K562 (cell line): ENCODE measurements at regions not wholly inside any gene's neighbourhood (a gene's known extent, or its start where the extent isn't known, plus 50 kb on each side); places are given as distances from the start of the nearest gene placed in this dataset.

Experiments
- ATAC-seq: fragments of 200-7000 bp; cut with Tn5 transposase; 3 replicates; pipeline ENCODE4 v1.9.1; 2020; ENCODE audit warnings: moderate library complexity
- BruUV-seq: library from RNA; stranded (reverse); fragments of 400-500 nt; replicated peaks from 2 replicates; lab custom pipeline; 2021; lab: Mats Ljungman, UMichigan
- CTCF ChIA-PET: fragments of 300-600 bp; formaldehyde crosslinking; extraction: SDS; loops from one replicate; lab custom pipeline; 2021; ENCODE audit warnings: low intra/inter-chr PET ratio; lab: Yijun Ruan, JAX
- POLR2A ChIA-PET: fragments of 300-600, 350-650 bp; sonication (Branson Sonifier 250); formaldehyde crosslinking; extraction: SDS; loops from one replicate; lab custom pipeline; 2021; ENCODE audit warnings: antibody characterized with exemption, inconsistent platforms; lab: Yijun Ruan, JAX
- DNase-seq, 4 experiments: peaks; one replicate each; pipeline versions ENCODE4 v3.0.0 to v3.0.0-alpha.2; 2011 to 2018; ENCODE audit warnings: low spot score in 3 of 4, mixed read lengths in 3 of 4; ENCODE audit errors: extremely low read depth in 1 of 4
- FAIRE-seq: peaks from 2 replicates; lab custom pipeline; 2011; peaks lifted over from hg19 to GRCh38; lab: Jason Lieb, UNC
- H2AFZ ChIP-seq: 2 replicates; pipeline ENCODE4 v1.6.0; 2011; ENCODE audit warnings: low read depth, low read length, control low read depth, inconsistent platforms
- H3K27ac ChIP-seq: fragments of 200-600 bp; 3 replicates; pipeline ENCODE4 v1.8.0; 2011; ENCODE audit warnings: low read depth, mild to moderate bottlenecking, control low read depth, inconsistent platforms, low read length, moderate library complexity, mixed read lengths; ENCODE audit errors: extremely low read depth
- H3K27me3 ChIP-seq, 2 experiments: fragments of 300-600 bp in 1 of 2; 2 replicates in 1 of 2; 3 replicates in 1 of 2; pipeline versions ENCODE4 v1.6.0 to v1.8.0; 2011; ENCODE audit warnings: inconsistent platforms in 2 of 2, low read length in 2 of 2, mild to moderate bottlenecking in 1 of 2, mixed read lengths in 1 of 2, moderate library complexity in 1 of 2; ENCODE audit not compliant: control insufficient read depth in 2 of 2, insufficient read depth in 2 of 2
- H3K36me3 ChIP-seq: fragments of 300-600 bp; 3 replicates; pipeline ENCODE4 v1.8.0; 2011; ENCODE audit warnings: mild to moderate bottlenecking, low read length, inconsistent platforms; ENCODE audit not compliant: control insufficient read depth, insufficient read depth
- H3K4me1 ChIP-seq, 2 experiments: fragments of 200-600 bp in 1 of 2; replicated peaks in 1 of 2; 2 replicates in 1 of 2; 3 replicates in 1 of 2; pipeline versions ENCODE4 v1.5.1 to v1.8.0; 2011; ENCODE audit warnings: inconsistent platforms in 2 of 2, low read length in 2 of 2, mild to moderate bottlenecking in 1 of 2, mixed read lengths in 1 of 2, moderate library complexity in 1 of 2; ENCODE audit not compliant: control insufficient read depth in 2 of 2, insufficient read depth in 2 of 2
- H3K4me2 ChIP-seq: 2 replicates; pipeline ENCODE4 v1.6.1; 2011; ENCODE audit warnings: low read length, control low read depth, inconsistent platforms, mixed read lengths; ENCODE audit not compliant: insufficient read depth
- H3K4me3 ChIP-seq: fragments of 200-600 bp; sonication (generic), shearing (Covaris generic); 2 replicates; pipeline ENCODE4 v1.5.1; 2016; ENCODE audit warnings: control low read depth, inconsistent platforms
- H3K79me2 ChIP-seq: fragments of 200-600 bp; 3 replicates; pipeline ENCODE4 v1.8.0; 2011; ENCODE audit warnings: low read length, inconsistent platforms; ENCODE audit not compliant: control insufficient read depth, insufficient read depth
- H3K9ac ChIP-seq, 2 experiments: 2 replicates each; pipeline versions ENCODE4 v1.6.0 to v1.6.1; 2011; ENCODE audit warnings: low read depth in 2 of 2, low read length in 2 of 2, control low read depth in 1 of 2, inconsistent platforms in 1 of 2, mild to moderate bottlenecking in 1 of 2, mixed read lengths in 1 of 2; ENCODE audit not compliant: insufficient read depth in 1 of 2
- H3K9me1 ChIP-seq: one replicate; pipeline ENCODE4 v1.6.0; 2011; ENCODE audit warnings: inconsistent platforms, mild to moderate bottlenecking, low read length, moderate library complexity; ENCODE audit not compliant: control insufficient read depth, insufficient read depth
- H3K9me3 ChIP-seq: replicated peaks from 2 replicates; pipeline ENCODE4 v1.5.1; 2011; ENCODE audit warnings: low read depth, low read length, inconsistent platforms; ENCODE audit not compliant: control insufficient read depth, insufficient read depth
- H4K20me1 ChIP-seq: replicated peaks from 2 replicates; pipeline ENCODE4 v1.6.1; 2011; ENCODE audit warnings: low read length, inconsistent platforms, mixed read lengths; ENCODE audit not compliant: control insufficient read depth, insufficient read depth
- IRF9 ChIP-seq: fragments of 450-650 bp; IDR thresholded peaks from 2 replicates; pipeline ENCODE4 v1.6.1; 2016; ENCODE audit warnings: missing biosample characterization, missing genetic modification characterization
- MCM2 ChIP-seq: fragments of 450-650 bp; IDR thresholded peaks from 2 replicates; pipeline ENCODE4 v1.6.1; 2017; ENCODE audit warnings: low read depth, mild to moderate bottlenecking
- MLX ChIP-seq, 2 experiments: fragments of 450-650 bp in 1 of 2; sonication (generic) in 1 of 2; formaldehyde crosslinking; conservative IDR thresholded peaks; 2 replicates each; pipeline versions ENCODE4 v1.4.0 to v1.8.1; 2020 to 2022; ENCODE audit warnings: mild to moderate bottlenecking in 1 of 2, missing genetic modification reagents in 1 of 2
- NEUROD1 ChIP-seq: fragments of 150-350 bp; IDR thresholded peaks from 2 replicates; pipeline ENCODE4 v1.6.1; 2014; ENCODE audit warnings: borderline replicate concordance, low read length, low read depth; ENCODE audit not compliant: partially characterized antibody
- POLR3G ChIP-seq: IDR thresholded peaks from 2 replicates; pipeline ENCODE4 v1.6.1; 2011; ENCODE audit not compliant: insufficient read length, insufficient replicate concordance; ENCODE audit errors: extremely low read depth
- PYGO2 ChIP-seq: fragments of 450-650 bp; IDR thresholded peaks from 2 replicates; pipeline ENCODE4 v1.6.1; 2016; ENCODE audit warnings: mild to moderate bottlenecking, missing genetic modification characterization, moderate library complexity, missing compliant biosample characterization
- SMARCA5 ChIP-seq: fragments of 450-650 bp; IDR thresholded peaks from 2 replicates; pipeline ENCODE4 v1.6.1; 2016
- TBP ChIP-seq: optimal IDR thresholded peaks from 2 replicates; pipeline ENCODE3; 2011; ENCODE audit warnings: low read depth, low read length, improper control_type of control experiment
- ZC3H8 ChIP-seq: fragments of 450-650 bp; IDR thresholded peaks from 2 replicates; pipeline ENCODE4 v1.6.1; 2017
- ZFPM2 ChIP-seq: fragments of 250-450 bp; sonication (Bioruptor Pico); IDR thresholded peaks from 2 replicates; pipeline ENCODE4 v1.5.1; 2022; ENCODE audit warnings: mild to moderate bottlenecking
- ZNF696 ChIP-seq: fragments of 250-450 bp; sonication (Bioruptor Pico); conservative IDR thresholded peaks from 2 replicates; pipeline ENCODE4 v1.4.0; 2020; ENCODE audit warnings: mild to moderate bottlenecking, moderate library complexity
- WGBS: fragments of 100-300 bp; shearing (Covaris generic); methylation state at CpG from one replicate; pipeline ENCODE4 v1.1.6; 2016; ENCODE audit warnings: low coverage, mixed read lengths; ENCODE audit not compliant: insufficient coverage; ENCODE audit errors: missing lambda C conversion rate; 5-methylcytosine and 5-hydroxymethylcytosine counted together
- in situ Hi-C: fragments of 300-500 bp; cut with MboI; formaldehyde crosslinking; loops from 4 replicates; pipeline ENCODE4 v1.15.0; 2018; ENCODE audit warnings: inconsistent platforms, mixed read lengths
- intact Hi-C: fragments of 100-400 bp; cut with micrococcal nuclease; formaldehyde crosslinking; loops from 2 replicates; pipeline ENCODE4 v1.14.2; 2022
- TF ChIP-seq, protein P1 (sequence below): fragments of 450-650 bp; IDR thresholded peaks from 2 replicates; pipeline ENCODE4 v1.7.1; 2018; ENCODE audit warnings: mild to moderate bottlenecking, low read depth; ENCODE audit not compliant: partially characterized antibody
- TF ChIP-seq, protein P2 (sequence below): sonication (generic); IDR thresholded peaks from 2 replicates; pipeline ENCODE4 v1.6.1; 2016

- TF ChIP-seq, protein P1, sequence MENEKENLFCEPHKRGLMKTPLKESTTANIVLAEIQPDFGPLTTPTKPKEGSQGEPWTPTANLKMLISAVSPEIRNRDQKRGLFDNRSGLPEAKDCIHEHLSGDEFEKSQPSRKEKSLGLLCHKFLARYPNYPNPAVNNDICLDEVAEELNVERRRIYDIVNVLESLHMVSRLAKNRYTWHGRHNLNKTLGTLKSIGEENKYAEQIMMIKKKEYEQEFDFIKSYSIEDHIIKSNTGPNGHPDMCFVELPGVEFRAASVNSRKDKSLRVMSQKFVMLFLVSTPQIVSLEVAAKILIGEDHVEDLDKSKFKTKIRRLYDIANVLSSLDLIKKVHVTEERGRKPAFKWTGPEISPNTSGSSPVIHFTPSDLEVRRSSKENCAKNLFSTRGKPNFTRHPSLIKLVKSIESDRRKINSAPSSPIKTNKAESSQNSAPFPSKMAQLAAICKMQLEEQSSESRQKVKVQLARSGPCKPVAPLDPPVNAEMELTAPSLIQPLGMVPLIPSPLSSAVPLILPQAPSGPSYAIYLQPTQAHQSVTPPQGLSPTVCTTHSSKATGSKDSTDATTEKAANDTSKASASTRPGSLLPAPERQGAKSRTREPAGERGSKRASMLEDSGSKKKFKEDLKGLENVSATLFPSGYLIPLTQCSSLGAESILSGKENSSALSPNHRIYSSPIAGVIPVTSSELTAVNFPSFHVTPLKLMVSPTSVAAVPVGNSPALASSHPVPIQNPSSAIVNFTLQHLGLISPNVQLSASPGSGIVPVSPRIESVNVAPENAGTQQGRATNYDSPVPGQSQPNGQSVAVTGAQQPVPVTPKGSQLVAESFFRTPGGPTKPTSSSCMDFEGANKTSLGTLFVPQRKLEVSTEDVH, result no peak
- no peak for TF ChIP-seq IRF9
- no peak for TF ChIP-seq TBP
- TF ChIP-seq ZNF696, result no peak
- TF ChIP-seq NEUROD1, result no peak
These were observed 286.4 kb downstream of the NXPE2 start (continued) for GRCh38 chr11:114964676-114965214.

DNA sequence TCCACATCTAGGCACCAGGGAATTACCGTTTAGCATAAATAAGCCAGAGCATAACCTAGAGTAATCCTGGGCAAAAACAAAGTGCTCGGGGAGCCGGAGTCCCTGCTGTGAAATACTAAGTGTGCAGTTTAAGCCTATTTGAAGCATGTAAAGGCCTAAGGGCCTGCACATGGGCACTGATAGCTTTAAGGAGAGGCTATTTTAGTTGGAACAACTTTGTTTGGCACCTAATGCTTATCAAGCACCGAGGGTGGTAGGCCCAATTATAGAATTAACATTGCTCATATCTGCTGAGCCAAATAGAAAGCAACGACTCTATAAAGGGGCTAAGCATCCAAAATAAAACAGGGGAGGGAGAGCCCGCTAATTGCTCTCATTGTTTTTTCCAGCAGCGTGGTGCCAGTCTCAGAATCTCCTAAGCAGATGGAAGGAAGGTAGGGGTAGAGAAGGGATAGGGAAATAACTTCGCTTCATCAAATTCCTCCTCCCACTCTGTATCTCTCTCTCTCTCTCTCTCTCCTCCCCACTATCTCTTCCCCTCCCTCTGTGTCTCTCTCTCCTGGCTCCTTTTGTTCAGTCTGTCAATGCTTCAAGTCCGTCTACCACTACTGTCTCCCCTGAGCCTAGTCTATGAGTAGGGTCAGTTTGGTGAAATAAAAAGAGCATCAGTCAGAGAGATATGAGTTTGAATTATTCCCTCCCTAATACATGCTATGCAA lies 292.8 kb downstream of the NXPE2 start:
- H3K9ac ChIP-seq, result no peak overlapping the region
- POLR2A ChIA-PET, result no interaction called here
- no peaks in the 10 kb centered on the region for H3K27me3 ChIP-seq
- in situ Hi-C loops, result no loop called here
- no peak overlapping the region for H3K27ac ChIP-seq
- BruUV-seq, result no TSS peak
- FAIRE-seq (no peak), DNase-seq (no peak), ATAC-seq (no peak)
- no peaks in the 10 kb centered on the region for H3K9me3 ChIP-seq
- H2AFZ ChIP-seq, result no peak overlapping the region
- H3K9me1 ChIP-seq, result no peaks in the 10 kb centered on the region
- no peaks in the 10 kb centered on the region for H3K36me3 ChIP-seq
- H4K20me1 ChIP-seq, result no peaks in the 10 kb centered on the region
- intact Hi-C loops, result no loop called here
- H3K79me2 ChIP-seq, result no peaks in the 10 kb centered on the region
- WGBS, result 2% methylated on average over 9 of the region's 9 CpGs
- CTCF ChIA-PET, result no interaction called here
- no peak overlapping the region for H3K4me3 ChIP-seq
- no peak overlapping the region for H3K4me2 ChIP-seq
- no peaks in the 10 kb centered on the region for H3K4me1 ChIP-seq
- TF ChIP-seq SMARCA5, result no peak
- no peak for TF ChIP-seq ZC3H8
- TF ChIP-seq MLX (CRISPR knock-in tag; conservative IDR thresholded peaks at IDR 0.05), result no peak
- TF ChIP-seq POLR3G, result no peak
- TF ChIP-seq, protein P2, sequence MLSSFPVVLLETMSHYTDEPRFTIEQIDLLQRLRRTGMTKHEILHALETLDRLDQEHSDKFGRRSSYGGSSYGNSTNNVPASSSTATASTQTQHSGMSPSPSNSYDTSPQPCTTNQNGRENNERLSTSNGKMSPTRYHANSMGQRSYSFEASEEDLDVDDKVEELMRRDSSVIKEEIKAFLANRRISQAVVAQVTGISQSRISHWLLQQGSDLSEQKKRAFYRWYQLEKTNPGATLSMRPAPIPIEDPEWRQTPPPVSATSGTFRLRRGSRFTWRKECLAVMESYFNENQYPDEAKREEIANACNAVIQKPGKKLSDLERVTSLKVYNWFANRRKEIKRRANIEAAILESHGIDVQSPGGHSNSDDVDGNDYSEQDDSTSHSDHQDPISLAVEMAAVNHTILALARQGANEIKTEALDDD, result no peak
- TF ChIP-seq MCM2, result no peak
- no peak for TF ChIP-seq ZFPM2 (CRISPR knock-in tag)
- no peak for TF ChIP-seq PYGO2
